IPS DF 6.9 (cell line): ENCODE measurements at regions not wholly inside any gene's neighbourhood (a gene's known extent, or its start where the extent isn't known, plus 50 kb on each side); places are given as distances from the start of the nearest gene placed in this dataset.

Experiments
- DNase-seq: peaks from one replicate; pipeline ENCODE4 v3.0.0-alpha.2; 2013; ENCODE audit warnings: low read depth, low spot score
- H3K27ac ChIP-seq: one replicate; pipeline ENCODE4 v1.5.1; 2013; ENCODE audit warnings: low read length, control low read depth
- H3K27me3 ChIP-seq: 2 replicates; pipeline ENCODE4 v1.6.1; 2013; ENCODE audit warnings: mild to moderate bottlenecking, low read length; ENCODE audit not compliant: control insufficient read depth, insufficient read depth
- H3K36me3 ChIP-seq: 2 replicates; pipeline ENCODE4 v1.6.1; 2013; ENCODE audit warnings: low read length; ENCODE audit not compliant: control insufficient read depth, insufficient read depth
- H3K4me1 ChIP-seq: 2 replicates; pipeline ENCODE4 v1.6.1; 2013; ENCODE audit warnings: low read length; ENCODE audit not compliant: control insufficient read depth, insufficient read depth
- H3K4me3 ChIP-seq: 2 replicates; pipeline ENCODE4 v1.5.1; 2013; ENCODE audit warnings: mild to moderate bottlenecking, low read length
- H3K9me3 ChIP-seq: 2 replicates; pipeline ENCODE4 v1.6.1; 2013; ENCODE audit warnings: low read length, inconsistent platforms; ENCODE audit not compliant: control insufficient read depth, insufficient read depth
- WGBS: extraction: QIAGEN DNeasy Blood & Tissue Kit; methylation state at CpG from one replicate; pipeline ENCODE4 v1.1.7; 2013; ENCODE audit warnings: mixed read lengths, missing lambda C conversion rate; ENCODE audit not compliant: insufficient read length, insufficient coverage; 5-methylcytosine and 5-hydroxymethylcytosine counted together

DNA sequence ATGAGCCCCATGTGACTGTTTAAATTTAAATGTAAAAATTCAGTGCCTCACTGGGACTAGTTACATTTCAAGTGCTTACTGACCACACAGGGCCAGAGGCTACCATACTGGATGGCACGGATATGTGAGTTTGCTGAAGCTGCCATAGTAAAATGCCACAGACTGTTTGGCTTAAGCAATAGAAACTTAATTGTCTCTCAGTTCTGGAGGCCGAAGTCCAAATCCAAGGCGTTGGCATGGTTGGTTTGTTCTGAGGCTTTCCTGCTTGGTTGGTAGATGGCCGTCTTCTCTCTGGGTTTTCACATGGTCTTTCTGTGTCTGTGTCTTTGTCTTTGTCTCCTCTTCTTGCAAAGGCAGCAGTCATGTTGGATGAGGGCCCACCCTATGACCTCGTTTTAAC lies 878.9 kb upstream of the RBFOX1 start:
- no CpG with 5 or more reads among the region's 5 CpGs for WGBS
- peaks cover 2% of the 10 kb centered on the region; the same call in 1 of the 2 replicates for H3K9me3 ChIP-seq
- no peak overlapping the region for H3K4me3 ChIP-seq
- H3K4me1 ChIP-seq: no peaks in the 10 kb centered on the region
- no peak for DNase-seq
- no peaks in the 10 kb centered on the region for H3K36me3 ChIP-seq
- H3K27me3 ChIP-seq: no peaks in the 10 kb centered on the region
- H3K27ac ChIP-seq: no peak overlapping the region

- Histone ChIP-seq H3K4me3 (no peak overlapping the region), H3K36me3 (no peaks in the 10 kb centered on the region), H3K27me3 (no peaks in the 10 kb centered on the region), H3K9me3 (peaks cover 2% of the 10 kb centered on the region; the same call in 1 of the 2 replicates), H3K27ac (no peak overlapping the region), H3K4me1 (no peaks in the 10 kb centered on the region)
- DNase-seq: no peak
- 89% methylated on average over 1 of the region's 17 CpGs for WGBS
These were observed 885.4 kb upstream of the RBFOX1 start for GRCh38 chr16:6447021-6447790.

GRCh38 chr16:6446370-6446769 lies 886.3 kb upstream of the RBFOX1 start:
- Histone ChIP-seq H3K27me3 (no peaks in the 10 kb centered on the region), H3K36me3 (no peaks in the 10 kb centered on the region), H3K9me3 (no peaks in the 10 kb centered on the region), H3K4me1 (no peaks in the 10 kb centered on the region), H3K27ac (no peak overlapping the region), H3K4me3 (no peak overlapping the region)
- WGBS: no CpG with 5 or more reads among the region's 1 CpG
- no peak for DNase-seq

DNA sequence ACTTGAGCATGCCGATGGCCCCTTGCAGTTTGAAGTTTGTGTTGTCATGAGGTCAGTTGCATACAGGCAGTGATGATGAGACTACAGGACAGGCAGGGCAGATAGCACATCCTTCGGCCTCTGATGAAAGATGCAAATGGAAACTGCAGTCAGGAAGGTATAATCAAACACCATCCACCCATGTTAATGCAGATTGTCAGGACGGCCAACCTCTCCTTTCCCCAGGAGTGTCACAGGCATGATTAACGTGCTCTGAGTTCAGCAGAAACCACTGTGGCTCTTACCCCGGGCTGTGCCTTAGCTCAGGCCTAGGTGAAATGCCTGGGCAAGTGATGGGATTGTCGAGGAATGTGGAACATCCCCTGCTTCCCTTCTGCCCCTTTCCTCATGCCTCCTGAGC lies 893.5 kb upstream of the RBFOX1 start:
- DNase-seq: no peak
- Histone ChIP-seq H3K36me3 (no peaks in the 10 kb centered on the region), H3K4me3 (no peak overlapping the region), H3K27ac (no peak overlapping the region), H3K27me3 (no peaks in the 10 kb centered on the region), H3K4me1 (no peaks in the 10 kb centered on the region), H3K9me3 (no peaks in the 10 kb centered on the region; the same call in 1 of the 2 replicates)
- WGBS: no CpG with 5 or more reads among the region's 6 CpGs

- Histone ChIP-seq H3K4me3 (no peak overlapping the region), H3K27ac (no peak overlapping the region), H3K9me3 (peaks cover 2% of the 10 kb centered on the region; the same call in 1 of the 2 replicates), H3K36me3 (no peaks in the 10 kb centered on the region), H3K4me1 (no peaks in the 10 kb centered on the region), H3K27me3 (no peaks in the 10 kb centered on the region)
- DNase-seq: no peak
- no CpG with 5 or more reads among the region's 8 CpGs for WGBS
These were observed 903.8 kb upstream of the RBFOX1 start for GRCh38 chr16:6428861-6429260.

DNA sequence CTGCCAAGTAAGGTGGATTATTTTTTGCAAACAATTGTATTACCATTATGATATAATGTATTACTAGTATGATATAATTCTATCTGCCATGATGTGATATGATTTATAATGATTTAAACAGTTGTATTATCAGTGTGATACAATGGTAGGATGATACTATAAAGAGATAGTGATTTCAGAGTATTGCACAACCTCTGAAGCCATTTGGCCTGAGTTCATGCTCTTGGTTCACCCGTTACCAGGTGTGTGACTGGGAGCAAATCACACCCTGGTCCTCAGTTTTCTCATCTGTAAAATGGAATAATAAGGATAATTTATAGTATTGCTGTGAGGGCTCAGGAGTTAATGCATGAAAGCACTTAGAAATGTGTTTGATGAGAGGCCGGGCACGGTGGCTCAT lies 905.0 kb upstream of the RBFOX1 start:
- Histone ChIP-seq H3K27me3 (no peaks in the 10 kb centered on the region), H3K4me3 (no peak overlapping the region), H3K9me3 (peaks cover 2% of the 10 kb centered on the region; the same call in 1 of the 2 replicates), H3K27ac (no peak overlapping the region), H3K36me3 (no peaks in the 10 kb centered on the region), H3K4me1 (no peaks in the 10 kb centered on the region)
- no CpG with 5 or more reads among the region's 3 CpGs for whole genome bisulfite sequencing
- DNase-seq: no peak

DNA sequence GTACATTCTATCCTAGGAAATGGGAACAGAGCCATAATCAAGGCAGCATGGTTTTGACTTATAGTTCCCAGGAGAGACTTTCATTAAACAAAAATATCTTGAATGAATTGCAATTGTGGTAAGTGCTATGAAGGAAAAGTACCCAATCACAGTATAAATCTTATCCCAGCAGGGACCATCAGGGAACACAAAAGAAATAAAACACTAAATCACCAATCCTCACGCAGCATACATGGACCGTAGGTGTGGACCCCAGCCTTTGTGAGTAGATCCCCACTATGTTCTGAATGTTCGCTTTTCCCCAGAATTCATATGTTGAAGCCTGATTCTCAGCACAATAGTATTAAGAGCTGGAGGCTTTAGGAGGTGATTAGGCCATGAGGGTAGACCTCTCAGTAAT lies 925.0 kb upstream of the RBFOX1 start:
- no peaks in the 10 kb centered on the region for H3K36me3 ChIP-seq
- no peak for DNase-seq
- no peaks in the 10 kb centered on the region for H3K4me1 ChIP-seq
- H3K4me3 ChIP-seq: no peak overlapping the region
- no CpG with 5 or more reads among the region's 3 CpGs for WGBS
- H3K27ac ChIP-seq: no peak overlapping the region
- no peaks in the 10 kb centered on the region for H3K27me3 ChIP-seq
- no peaks in the 10 kb centered on the region for H3K9me3 ChIP-seq

- Histone ChIP-seq H3K36me3 (no peaks in the 10 kb centered on the region), H3K9me3 (no peaks in the 10 kb centered on the region; the same call in 1 of the 2 replicates), H3K27ac (no peak overlapping the region), H3K4me3 (no peak overlapping the region), H3K27me3 (no peaks in the 10 kb centered on the region), H3K4me1 (no peaks in the 10 kb centered on the region)
- WGBS: no CpG with 5 or more reads among the region's 1 CpG
- no peak for DNase-seq
These were observed 926.6 kb upstream of the RBFOX1 start for GRCh38 chr16:6406028-6406427.

DNA sequence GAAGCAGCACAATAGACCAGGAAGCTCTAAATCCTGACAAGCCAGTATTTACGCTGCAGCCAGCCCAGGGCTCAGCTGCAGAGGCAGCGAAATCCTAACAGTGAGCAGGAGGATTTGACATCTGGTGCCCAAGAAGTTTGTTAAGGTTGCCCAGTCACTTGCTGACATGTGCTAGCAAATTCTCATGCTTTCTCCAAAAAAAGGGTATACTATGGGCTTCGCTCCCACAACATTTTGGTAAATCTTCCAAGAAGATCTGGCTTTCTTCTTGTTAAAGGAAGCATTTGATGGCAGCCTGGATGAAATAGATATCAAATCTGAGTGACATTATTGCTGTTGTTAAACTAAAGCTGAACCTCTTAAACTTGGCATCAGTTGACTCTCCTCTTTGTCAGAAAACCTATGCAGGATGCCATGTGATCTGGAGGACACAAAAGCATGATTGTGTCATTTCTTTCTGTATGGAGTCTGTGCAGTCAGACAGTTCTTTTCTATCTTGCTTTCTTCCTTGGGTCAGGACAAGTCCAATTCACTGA lies 949.7 kb upstream of the RBFOX1 start:
- H3K36me3 ChIP-seq: no peaks in the 10 kb centered on the region
- H3K27me3 ChIP-seq: no peaks in the 10 kb centered on the region; the same call in 1 of the 2 replicates
- H3K27ac ChIP-seq: no peak overlapping the region
- no peak for DNase-seq
- peaks cover 1% of the 10 kb centered on the region for H3K9me3 ChIP-seq
- no peaks in the 10 kb centered on the region for H3K4me1 ChIP-seq
- WGBS: no CpG with 5 or more reads among the region's 3 CpGs
- H3K4me3 ChIP-seq: no peak overlapping the region

DNA sequence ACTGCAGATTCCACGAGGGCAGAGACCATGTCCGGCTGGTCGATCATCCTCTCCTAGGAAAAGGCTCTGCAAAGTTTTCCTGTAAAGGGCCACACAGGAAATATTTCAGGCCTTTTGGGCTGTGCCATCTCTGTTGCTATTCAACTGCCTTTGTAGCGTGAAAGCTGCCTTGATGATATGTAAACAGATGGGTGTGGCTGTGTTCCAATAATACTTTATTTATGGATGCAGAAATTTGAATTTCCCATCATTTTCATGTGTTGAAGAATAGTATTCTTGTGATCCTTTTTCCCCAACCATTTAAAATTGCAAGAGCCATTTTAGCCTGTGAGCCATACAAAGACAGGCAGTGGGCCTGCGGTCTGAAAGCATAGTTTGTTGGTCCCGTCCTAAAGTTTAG lies 950.7 kb upstream of the RBFOX1 start:
- DNase-seq: no peak
- H3K4me3 ChIP-seq: no peak overlapping the region
- H3K27me3 ChIP-seq: no peaks in the 10 kb centered on the region; the same call in 1 of the 2 replicates
- H3K27ac ChIP-seq: no peak overlapping the region
- WGBS: no CpG with 5 or more reads among the region's 6 CpGs
- H3K9me3 ChIP-seq: no peaks in the 10 kb centered on the region; the same call in 1 of the 2 replicates
- H3K4me1 ChIP-seq: no peaks in the 10 kb centered on the region
- H3K36me3 ChIP-seq: no peaks in the 10 kb centered on the region
